ENCODE measurements at regions not wholly inside any gene's neighbourhood (a gene's known extent, or its start where the extent isn't known, plus 50 kb on each side); places are given as distances from the start of the nearest gene placed in this dataset.

DNA sequence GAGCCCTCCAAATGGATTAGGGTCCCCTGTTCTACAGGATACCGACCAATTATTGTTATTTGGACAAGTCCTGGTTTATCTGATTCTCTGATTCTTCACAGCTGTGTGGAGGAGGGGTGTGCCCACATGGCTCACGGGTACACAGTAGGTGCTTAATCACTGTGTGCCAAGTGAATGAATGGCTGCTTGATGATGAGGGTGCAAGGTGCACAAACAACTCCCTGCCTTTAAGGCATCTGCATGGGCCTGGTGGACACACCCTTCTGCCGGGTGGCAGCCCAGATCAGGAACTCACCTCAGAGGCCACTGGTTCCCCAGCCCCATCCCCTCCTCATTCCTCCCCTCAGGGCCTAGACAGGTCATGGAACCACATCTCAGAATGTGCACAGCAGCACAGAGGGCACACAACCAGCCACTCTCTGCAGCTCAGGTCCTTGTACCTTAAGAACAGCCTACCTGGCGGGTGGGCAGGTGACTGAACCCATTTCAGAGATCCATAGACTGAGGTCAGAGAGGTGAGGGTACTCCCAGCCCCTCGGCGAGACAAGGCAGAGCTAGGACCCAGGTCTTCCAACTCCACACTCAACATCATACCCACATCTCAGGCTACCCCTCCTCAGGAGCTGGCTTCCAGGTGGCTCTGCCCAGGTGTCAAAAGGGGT lies 50.3 kb downstream of the SHANK2 start:
- TF ChIP-seq, protein P1, sequence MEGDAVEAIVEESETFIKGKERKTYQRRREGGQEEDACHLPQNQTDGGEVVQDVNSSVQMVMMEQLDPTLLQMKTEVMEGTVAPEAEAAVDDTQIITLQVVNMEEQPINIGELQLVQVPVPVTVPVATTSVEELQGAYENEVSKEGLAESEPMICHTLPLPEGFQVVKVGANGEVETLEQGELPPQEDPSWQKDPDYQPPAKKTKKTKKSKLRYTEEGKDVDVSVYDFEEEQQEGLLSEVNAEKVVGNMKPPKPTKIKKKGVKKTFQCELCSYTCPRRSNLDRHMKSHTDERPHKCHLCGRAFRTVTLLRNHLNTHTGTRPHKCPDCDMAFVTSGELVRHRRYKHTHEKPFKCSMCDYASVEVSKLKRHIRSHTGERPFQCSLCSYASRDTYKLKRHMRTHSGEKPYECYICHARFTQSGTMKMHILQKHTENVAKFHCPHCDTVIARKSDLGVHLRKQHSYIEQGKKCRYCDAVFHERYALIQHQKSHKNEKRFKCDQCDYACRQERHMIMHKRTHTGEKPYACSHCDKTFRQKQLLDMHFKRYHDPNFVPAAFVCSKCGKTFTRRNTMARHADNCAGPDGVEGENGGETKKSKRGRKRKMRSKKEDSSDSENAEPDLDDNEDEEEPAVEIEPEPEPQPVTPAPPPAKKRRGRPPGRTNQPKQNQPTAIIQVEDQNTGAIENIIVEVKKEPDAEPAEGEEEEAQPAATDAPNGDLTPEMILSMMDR (IDR thresholded peaks at IDR 0.05; ENCODE audit: low read depth, low read length): no peak
- TF ChIP-seq POLR2A (IDR thresholded peaks at IDR 0.05; ENCODE audit: extremely low read depth, insufficient read length) (no peak), MYC (IDR thresholded peaks at IDR 0.05; ENCODE audit: low read depth, low read length) (no peak)
- TF ChIP-seq, protein P2, sequence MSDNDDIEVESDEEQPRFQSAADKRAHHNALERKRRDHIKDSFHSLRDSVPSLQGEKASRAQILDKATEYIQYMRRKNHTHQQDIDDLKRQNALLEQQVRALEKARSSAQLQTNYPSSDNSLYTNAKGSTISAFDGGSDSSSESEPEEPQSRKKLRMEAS (IDR thresholded peaks at IDR 0.05; ENCODE audit: low read depth, low read length): no peak
- no peak overlapping the region for H3K4me3 ChIP-seq (ENCODE audit: low read depth, low read length)
- DNase-seq (ENCODE audit: low read depth): no peak

DNA sequence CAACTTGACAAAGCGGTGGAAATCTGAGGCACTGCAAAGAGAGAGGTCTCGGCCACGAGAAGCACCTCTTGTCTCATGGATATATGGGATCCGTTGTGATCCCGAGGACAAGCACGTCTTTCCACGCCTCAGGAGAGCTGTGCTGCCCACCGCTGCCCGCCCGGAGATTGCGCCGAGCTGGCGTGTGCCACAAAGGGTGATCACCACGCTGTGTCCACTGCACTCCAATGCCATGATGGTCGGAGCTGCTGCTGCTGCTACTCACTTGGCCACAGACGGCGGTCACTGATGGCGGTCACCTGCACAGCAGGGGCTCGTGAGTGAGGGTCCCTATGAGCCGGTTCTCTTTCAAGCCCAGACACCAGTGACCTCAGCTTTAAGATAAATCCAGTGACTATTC lies 51.1 kb downstream of the SHANK2 start:
- TF ChIP-seq, protein P1 (IDR thresholded peaks at IDR 0.05; ENCODE audit: low read depth, low read length): no peak
- TF ChIP-seq MYC (IDR thresholded peaks at IDR 0.05; ENCODE audit: low read depth, low read length) (no peak), POLR2A (IDR thresholded peaks at IDR 0.05; ENCODE audit: extremely low read depth, insufficient read length) (no peak)
- TF ChIP-seq, protein P2 (IDR thresholded peaks at IDR 0.05; ENCODE audit: low read depth, low read length): no peak
- DNase-seq (ENCODE audit: low read depth): no peak
- no peak overlapping the region for H3K4me3 ChIP-seq (ENCODE audit: low read depth, low read length)

DNA sequence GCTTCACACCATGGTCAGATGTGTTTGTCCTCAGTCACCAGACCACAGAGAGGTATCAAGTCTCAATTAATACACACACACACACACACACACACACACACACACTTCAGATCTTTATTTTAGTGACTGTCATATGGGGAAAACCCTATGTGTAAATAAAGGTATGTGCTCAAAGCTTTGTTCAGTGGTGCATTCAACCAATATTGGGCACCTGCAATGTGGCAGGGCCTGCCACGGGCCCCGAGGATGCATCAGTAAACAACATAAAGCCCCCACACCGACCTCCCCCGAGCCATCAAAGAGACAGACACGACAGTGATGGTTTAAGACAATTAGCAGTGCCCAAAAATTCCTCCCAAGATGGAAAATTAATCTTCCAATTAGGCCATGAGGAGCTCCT lies 51.6 kb downstream of the SHANK2 start:
- TF ChIP-seq, protein P1 (IDR thresholded peaks at IDR 0.05; ENCODE audit: low read depth, low read length): no peak
- TF ChIP-seq POLR2A (IDR thresholded peaks at IDR 0.05; ENCODE audit: extremely low read depth, insufficient read length) (no peak), MYC (IDR thresholded peaks at IDR 0.05; ENCODE audit: low read depth, low read length) (no peak)
- TF ChIP-seq, protein P2 (IDR thresholded peaks at IDR 0.05; ENCODE audit: low read depth, low read length): no peak
- no peak overlapping the region for H3K4me3 ChIP-seq (ENCODE audit: low read depth, low read length)
- no peak for DNase-seq (ENCODE audit: low read depth)

DNA sequence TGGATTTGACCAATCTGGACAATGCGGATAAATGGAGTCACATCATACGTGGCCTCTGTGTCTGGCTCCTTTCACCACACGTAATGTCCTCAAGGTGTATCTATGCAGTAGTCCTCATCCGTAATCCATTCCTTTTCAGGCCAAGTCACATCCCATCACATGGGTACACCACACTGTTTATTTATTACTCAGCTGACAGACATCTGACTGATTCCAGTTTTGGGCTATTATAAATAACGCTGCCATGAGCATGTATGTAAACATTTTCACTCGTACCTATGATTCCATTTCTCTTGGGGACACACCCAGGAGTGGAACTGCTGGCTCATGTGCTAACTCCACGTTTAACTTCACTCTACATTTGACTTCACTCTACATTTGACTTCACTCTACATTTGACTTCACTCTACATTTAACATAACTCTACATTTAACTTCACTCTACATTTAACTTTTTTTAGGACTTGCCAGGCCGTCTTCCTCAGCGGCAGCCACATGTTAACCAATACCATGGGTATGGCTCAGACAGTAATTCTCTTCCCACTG lies 52.1 kb downstream of the SHANK2 start:
- H3K4me3 ChIP-seq (ENCODE audit: low read depth, low read length): no peak overlapping the region
- TF ChIP-seq MYC (IDR thresholded peaks at IDR 0.05; ENCODE audit: low read depth, low read length) (no peak), POLR2A (IDR thresholded peaks at IDR 0.05; ENCODE audit: extremely low read depth, insufficient read length) (no peak)
- TF ChIP-seq, protein P1 (IDR thresholded peaks at IDR 0.05; ENCODE audit: low read depth, low read length): no peak
- TF ChIP-seq, protein P2 (IDR thresholded peaks at IDR 0.05; ENCODE audit: low read depth, low read length): no peak
- DNase-seq (ENCODE audit: low read depth): no peak

DNA sequence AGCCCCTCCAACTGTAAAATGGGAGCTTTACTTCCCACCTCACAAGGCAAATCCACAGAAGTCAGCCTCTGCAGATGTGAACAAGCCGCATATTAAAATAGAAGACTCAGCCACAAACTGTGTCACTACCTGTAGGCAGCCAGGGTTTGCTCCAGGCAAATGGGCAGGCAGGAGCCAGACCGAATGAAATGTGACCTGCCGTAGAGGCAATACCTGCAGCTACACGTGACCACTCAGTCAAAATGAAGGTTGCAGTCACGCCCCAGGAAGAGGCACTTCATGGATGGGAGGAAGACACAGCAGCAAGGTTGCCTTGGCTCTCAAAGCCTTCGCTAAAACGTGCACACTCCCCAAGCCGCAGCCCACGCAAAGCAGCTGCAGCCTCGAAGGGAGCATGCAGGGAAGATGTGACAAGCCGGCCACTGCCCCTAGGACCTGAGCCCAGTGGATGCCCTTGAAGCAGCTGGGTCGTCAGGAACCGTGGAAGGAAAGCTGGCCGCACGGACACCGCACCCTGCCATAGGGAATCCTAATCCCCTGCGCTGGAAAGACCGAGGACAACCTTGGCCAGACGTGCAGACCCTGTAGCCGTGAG lies 53.1 kb downstream of the SHANK2 start:
- TF ChIP-seq POLR2A (IDR thresholded peaks at IDR 0.05; ENCODE audit: extremely low read depth, insufficient read length) (no peak), MYC (IDR thresholded peaks at IDR 0.05; ENCODE audit: low read depth, low read length) (no peak)
- TF ChIP-seq, protein P1 (IDR thresholded peaks at IDR 0.05; ENCODE audit: low read depth, low read length): no peak

More for the DNA sequence above, 53.1 kb downstream of the SHANK2 start:
- DNase-seq (ENCODE audit: low read depth): no peak
- no peak overlapping the region for H3K4me3 ChIP-seq (ENCODE audit: low read depth, low read length)

All from NB4 (cell line).